ENCODE measurements at regions not wholly inside any gene's neighbourhood (a gene's known extent, or its start where the extent isn't known, plus 50 kb on each side); places are given as distances from the start of the nearest gene placed in this dataset.

GRCh38 chr2:158734442-158734841, 60.7 kb upstream of the DAPL1 start (continued):
- TF ChIP-seq JUN (IDR thresholded peaks at IDR 0.05; ENCODE audit: low read depth, low read length) = no peak
- no peak for TF ChIP-seq POU5F1 (IDR thresholded peaks at IDR 0.05; ENCODE audit: low read depth, low read length)
- no peak for TF ChIP-seq RAD21 (IDR thresholded peaks at IDR 0.05 in 1 of 2, conservative IDR thresholded peaks at IDR 0.05 in 1 of 2; ENCODE audit: low read depth in 2 of 2, low read length in 2 of 2)
- no peak for TF ChIP-seq POLR2A (IDR thresholded peaks at IDR 0.05; ENCODE audit: control extremely low read depth in 1 of 2, low read depth in 2 of 2, low read length in 2 of 2)
- no peak for TF ChIP-seq SUZ12 (IDR thresholded peaks at IDR 0.05; ENCODE audit: low read length)

All from H1 (cell line).